Stimulated activated CD4-positive, alpha-beta T cell treated with anti-CD3 and anti-CD28 coated beads, TNF-alpha, amount 100 ng/mL, for 1 hour (primary cell): ENCODE measurements at regions not wholly inside any gene's neighbourhood (a gene's known extent, or its start where the extent isn't known, plus 50 kb on each side); places are given as distances from the start of the nearest gene placed in this dataset.
"Not testable (repeated sequence)": the region's sequence is repeated elsewhere in the genome, so short reads cannot be mapped to it uniquely, and the experiment has no call there.

Experiments used
- DNase-seq, 3 donors: peaks; one replicate each; pipeline ENCODE4 v3.0.0-alpha.2; 2020; ENCODE audit warnings: low read depth in 3 of 3, low spot score in 1 of 3

DNA sequence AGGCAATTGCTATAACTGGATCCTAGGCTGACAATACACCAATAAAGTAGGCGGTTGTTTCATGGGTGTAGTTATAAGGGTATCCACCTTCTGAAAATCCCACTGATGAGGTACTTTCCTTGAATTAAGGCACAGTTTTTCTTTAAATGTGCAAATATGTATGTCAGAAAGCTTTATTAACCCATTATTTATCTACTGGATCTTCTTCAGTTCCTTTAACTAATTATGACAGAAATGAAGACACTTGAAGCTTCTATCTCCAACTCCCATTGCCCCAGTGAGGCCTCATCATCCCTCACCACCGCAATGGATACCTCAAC is 159.6 kb upstream of the KLF3 start:
- no peak for DNase-seq

DNA sequence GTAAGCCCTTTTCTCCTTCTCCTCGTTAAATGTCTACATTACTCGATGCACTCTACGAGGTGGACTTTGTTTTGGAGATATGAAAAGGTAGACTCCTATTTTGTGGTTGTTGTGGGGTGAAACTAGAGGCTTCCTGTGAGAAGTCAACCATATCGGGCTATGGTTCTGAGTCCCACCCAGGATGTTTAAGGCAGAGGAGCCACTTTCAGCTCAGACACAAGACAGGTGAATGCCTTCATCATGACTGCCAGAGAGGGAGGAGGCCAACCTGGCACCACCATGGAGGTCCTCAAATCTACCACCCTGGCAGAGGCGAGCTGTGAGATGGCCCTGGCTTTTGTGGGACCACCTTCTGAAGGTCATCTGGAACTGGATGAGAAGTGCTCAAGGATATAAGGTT is 154.4 kb upstream of the KLF3 start:
- no peak for DNase-seq

DNA sequence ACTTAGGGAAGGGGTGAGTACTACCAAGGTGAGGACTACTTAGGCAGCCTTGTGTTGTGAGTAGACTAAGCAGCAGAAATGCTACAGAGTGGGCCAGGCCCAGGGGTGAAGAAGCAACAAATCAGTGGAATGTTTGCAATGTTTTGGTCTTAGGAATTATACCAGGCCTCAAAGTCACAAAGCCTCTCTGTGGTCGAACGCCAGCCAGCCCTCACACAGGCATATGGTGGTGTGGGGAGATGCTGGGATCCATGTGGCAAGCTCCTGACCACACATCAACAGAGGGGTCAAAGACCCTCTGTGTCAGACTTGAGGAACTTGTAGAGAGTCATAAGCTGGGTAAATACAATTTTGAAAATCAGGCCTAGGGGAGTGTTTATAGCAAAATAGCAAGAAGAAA is 153.8 kb upstream of the KLF3 start:
- no peak for DNase-seq

DNA sequence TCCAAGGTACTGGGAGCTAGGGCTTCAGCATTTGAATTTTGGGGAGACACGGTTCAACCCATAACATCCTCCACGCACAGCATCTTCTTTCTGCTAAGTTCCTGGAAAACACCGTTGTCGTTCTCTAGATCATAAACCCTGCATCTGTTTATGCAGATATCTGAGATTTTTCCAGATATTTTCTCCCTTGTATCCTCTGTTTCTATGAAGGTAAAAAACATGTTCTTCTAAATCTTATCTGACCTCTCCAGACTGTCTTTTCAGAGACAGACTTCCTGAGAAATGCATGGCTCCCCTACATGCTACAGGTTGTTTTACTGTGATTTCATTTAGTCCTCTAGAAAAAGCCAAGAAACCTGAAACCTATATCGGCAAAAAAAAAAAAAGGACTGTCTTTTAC is 152.3 kb upstream of the KLF3 start:
- no peak for DNase-seq

DNA sequence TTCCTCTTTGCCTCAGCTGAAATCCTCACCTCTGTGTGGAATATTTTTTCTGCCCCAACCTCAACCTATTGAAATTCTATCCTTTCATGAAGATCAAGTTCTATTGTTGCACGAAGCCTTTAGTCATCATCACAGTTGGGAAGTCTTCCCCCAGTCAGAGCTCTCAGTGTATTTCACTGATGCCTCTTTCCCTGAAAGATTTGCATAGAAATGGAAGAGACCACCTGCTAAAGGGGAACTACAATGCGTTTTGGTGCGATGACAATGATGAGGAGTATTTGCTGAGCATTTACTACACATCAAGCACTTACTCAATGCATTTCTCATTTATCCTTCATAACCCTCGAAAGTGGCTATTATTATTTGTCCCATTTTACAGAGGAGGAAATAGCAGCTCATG is 151.2 kb upstream of the KLF3 start:
- DNase-seq: no peak

DNA sequence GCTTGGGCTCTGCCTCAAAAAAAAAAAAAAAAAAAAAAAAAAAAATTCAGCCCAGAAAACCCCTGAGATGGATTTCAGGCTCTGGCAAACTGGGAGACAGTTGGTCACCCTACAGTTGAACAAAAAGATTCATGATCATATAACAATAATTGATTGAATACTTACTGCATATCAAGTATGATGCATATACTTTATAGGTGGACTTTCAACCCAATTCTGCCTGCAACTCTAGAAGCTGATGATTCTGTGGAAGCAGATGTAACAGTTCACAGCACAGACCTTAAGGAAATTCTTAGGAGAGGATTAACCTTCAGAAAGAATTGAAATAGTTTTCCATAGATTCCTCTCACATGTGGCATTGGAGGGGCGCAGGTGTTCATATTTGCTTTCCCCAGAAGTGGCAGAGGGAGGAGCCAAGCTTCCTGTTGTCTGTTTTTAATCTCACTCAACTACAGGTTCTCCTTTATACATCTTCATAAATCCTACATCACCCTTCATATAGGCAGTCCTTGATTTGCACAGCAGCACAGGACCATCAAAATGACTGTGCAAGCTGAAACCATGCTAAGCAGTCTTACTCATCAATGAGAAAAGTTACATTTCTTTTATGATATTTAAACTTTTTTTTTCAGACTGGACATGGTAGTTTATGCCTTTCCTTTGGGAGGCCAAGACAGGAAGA is 149.4 kb upstream of the KLF3 start:
- no peak for DNase-seq

DNA sequence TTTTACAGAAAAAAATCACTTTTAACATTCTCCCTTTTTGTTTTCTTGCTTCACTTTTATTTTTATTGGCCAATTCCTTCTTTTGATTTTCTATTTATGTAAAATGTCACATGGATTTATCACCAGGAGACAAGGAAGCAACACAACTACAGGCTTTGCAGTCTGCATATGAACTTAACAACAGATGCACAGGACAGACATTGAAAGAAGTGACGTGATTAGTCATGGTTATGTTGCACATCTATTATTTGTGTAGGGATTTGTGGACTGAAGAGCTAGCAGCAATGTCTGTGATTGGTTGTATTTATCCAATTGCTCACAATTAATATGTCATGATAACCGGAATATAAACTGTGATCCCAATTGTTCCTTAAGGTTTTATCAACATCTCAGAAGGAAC is 147.8 kb upstream of the KLF3 start:
- no peak for DNase-seq

DNA sequence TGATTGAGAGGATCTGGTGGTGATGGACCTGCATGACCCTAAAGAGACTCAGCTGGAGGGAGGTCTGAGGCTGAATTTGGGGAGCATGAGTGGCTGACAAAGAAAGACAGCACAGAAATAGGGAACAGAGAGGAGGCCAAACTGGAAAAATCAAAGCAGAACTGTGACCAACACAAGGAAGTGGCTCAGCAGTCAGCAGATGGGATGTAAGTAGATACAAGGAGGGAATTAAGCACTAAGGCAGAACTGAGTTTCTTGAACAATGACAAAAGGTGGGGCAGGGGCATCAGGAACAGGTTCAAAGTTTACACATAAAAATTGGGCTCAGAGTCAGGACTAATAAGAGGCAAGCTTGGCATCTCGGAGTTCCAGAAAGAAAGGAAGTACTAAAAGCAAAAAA is 144.3 kb upstream of the KLF3 start:
- no peak for DNase-seq

DNA sequence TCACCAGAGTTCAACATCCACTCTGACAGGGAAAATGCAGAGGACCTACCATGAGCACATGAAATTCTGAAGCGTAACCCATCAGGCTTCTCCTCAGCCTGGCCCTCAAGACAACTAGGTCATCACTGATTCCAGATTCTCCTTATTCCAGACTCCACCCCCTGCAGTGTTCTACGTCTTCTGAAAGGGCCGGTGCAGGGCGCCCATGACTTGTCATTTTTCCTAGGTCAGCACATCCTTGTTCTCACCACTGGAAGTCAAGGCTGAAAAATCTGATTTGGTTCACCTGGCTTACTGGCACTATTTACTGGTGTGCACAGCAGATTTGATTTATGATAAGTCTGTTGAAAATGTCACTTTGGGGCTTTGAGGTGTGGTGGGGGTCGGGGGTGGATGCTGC is 140.9 kb upstream of the KLF3 start:
- no peak for DNase-seq

DNA sequence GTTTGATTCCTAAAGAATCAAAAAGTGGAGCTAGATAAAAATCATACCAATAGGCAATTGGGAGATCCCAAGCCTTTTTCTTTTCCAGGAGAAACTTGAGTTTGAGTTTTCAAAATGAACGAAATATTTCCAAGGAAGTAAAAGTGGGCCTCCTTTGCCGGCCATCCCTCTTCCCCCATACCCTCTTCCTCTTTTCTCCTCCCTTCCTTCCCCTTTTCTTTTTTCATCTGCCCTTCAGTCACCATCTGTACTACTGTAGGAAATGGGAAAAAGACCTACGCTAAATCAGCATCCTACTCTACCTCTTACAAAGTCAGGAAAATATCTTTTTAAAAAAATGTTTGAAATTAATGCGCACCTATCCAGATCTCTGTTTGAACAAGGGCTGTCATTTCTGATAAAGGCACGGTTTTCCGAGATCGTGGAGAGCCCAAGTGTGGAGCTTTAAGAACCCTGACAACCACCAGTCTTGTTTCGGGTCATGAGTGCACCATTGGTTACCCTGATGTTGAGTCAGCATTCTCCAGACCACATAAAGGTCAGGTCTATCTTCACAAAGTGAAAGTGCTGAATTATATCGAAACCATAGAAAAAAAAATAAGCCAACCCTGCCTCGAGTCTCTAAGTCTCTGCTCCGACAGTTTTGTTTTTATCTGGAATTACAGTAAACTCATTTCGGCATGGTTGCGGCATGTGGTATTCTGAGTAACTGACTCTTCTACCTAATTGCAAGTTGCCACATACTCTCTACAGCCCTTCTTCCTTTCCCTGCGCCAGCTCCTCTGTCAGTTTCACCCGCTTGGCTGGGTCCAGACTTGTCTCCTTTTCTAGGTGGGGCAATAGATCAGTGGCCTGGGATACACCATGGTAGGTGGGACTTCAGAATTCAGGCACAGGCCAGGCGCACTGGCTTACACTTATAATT is 140.2 kb upstream of the KLF3 start:
- no peak for DNase-seq

DNA sequence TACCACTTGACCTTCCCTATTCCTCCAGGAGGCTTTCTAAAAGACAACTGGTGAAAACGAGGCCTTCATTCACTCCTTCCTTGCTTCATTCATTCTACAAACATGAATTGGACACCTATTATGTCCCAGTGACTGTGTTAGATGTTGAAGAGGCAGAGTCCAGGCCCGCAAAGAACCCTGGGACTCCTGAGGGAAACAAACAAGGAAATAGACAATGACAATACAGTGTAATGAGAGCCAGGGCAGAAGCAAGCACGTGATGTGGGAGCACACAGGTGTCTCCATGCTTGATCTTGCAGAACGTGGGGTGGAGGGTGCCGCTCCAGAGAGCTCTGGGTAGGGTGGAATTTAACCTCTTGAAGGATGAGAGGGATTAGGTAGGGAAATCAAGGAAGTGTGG is 137.6 kb upstream of the KLF3 start:
- DNase-seq: no peak

DNA sequence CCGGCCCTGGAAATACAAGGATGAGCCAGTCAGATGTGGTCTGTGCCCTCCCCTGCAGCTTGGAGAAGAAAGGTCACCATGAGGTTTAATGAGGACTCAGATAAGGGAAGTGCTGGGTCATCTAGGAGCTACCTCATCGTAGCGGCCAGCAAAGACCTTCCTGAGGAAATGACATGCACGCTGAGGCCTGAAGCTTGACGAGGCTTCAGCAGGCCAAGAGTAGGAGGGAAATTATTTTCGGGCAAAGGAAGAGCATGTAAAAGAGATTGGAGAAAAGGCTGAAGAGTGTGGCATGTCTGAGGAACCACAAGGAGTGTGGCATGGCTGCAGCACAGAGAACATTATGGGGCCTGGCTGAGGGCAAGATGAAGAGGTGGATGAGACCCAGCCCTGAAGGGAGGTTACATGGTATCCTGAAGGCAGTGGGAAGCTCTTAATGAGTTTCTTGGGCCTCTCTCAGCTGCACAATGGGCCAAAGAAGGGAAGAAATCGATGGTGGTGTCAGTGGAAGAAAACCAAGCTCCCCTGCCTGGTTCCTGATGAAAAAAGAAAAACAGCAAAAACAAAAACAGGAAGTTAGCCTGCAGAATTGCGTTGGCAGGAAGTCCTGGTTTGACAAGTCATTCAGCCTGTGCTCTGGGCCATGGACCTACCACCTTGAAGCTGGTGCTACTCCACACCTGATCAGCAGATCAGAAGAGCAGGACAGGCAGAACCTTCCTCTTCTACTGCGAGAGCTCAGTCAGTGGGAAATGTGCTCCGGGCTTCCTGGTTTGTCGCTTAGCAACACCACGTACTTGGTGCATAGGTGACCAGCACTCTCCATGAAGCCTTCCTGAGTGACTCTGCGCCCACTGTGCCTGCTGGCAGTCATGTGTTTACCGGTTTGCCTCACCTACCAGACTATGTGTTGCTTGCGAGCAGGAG is 134.5 kb upstream of the KLF3 start:
- no peak for DNase-seq

DNA sequence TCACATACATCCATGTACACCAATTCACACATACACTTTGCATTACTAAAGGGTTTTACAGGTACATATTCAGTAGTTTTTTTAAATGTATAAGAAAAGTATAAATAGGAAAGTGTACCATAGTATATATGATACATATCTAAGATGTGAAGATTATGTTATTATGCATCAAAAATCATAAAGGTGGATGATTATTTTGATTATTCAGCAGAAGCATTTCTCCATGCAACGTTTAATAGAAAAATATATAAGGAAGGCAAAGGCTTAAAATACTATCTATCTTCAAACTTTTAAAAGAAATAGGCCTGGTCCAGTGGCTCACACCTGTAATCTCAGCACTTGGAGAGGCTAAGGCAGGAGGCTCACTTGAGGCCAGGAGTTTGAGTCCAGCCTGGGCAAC is 133.5 kb upstream of the KLF3 start:
- DNase-seq: no peak

DNA sequence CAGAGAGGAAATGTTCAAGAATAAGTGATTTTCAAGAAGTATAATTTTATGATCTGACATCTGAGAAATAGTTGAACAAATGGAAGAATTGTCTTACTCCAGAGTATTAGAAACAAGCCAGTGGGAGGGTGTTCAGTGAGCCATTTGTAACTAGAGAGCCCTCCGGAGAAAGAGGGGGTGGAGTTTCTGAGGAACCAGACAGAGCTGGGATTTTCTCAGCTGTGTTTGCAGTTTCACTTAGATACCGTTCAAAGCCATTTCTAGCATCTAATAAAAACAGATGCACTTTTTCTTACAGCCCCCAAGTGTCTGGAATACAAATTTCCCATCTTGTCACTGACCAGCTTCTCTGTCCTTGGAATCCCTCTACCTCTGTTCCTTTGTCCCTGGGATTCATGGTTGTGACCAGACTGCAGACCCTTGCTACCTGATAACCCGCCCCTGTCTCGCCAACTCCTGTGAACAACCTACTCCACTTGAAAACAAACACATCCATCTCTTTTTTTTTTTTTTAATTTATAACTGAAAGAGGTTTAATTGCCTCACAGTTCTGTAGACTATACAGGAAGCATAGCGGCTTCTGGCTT is 132.8 kb upstream of the KLF3 start:
- no peak for DNase-seq

DNA sequence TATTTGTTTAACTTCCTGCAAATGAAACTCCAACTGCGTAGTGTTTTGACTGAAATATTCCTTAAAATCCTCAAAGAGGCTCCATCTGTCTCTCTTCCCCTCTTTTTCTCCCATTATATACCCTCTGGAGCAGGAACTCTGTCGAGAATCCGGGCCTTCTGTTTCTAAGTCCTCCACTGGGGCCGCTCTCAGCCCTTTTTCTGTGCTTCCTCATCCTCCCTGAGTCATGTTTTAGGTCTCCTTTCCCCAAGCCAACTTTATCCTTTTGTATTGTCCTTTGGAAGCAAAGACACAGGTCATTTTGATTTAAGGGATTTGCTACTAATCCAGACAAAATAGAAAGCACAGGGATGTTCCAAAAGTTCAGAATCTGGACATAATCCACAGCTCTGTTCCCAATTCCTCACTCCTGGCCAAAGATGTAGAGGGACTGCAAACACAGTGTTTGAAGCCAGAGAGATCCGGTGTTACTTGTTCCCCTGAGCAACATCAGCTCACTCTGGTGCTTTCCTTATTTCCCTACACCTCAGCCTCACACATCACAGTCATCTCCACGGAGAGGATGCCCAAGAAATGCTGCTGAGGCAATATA is 131.0 kb upstream of the KLF3 start:
- no peak for DNase-seq

DNA sequence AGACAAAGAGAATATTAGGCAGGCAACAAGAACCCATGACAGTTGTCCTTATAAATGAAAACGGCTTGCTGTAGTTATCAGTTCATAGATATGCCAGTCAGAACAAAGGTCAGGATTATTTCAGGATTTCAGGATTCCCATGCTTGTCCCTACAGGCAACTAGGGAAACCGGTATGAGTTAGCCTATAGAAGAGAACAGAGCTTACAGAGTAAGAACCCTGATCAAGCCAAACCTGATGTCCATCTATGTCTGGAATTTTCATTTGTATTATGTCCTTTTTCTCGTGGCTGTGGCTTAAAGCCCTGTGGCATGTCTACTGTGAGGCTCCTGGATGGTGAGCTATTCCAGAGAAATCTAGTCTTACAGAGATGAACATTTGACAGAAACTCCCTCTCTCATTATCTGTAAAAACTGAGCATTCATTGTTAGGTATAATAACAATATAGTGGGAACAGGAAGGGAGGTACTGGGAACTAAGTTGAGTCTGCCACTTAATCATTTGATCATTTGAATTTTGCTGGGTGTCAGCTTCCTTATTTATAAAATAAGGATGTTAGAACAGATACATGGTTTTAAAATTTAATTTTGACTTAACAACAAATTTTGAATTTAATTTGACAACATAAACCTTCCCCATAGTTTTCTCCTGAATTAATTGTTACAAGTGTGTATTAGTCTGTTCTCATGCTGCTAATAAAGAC is 129.5 kb upstream of the KLF3 start:
- DNase-seq: no peak

DNA sequence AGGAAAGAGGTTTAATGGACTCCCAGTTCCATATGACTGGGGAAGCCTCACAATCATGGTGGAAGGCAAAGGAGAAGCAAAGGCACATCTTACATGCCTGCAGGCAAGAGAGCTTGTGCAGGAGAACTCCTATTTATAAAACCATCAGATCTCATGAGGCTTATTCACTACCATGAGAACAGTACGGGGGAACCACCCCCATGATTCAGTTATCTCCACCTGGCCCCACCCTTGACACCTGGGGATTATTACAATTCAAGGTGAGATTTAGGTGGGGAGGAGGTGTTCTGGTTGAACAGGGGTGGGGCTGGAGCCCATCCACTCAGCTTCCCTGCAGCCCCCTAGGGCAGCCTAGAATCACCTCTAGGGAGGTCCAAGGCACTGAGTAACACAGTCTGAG is 128.9 kb upstream of the KLF3 start:
- not testable (repeated sequence) for DNase-seq

DNA sequence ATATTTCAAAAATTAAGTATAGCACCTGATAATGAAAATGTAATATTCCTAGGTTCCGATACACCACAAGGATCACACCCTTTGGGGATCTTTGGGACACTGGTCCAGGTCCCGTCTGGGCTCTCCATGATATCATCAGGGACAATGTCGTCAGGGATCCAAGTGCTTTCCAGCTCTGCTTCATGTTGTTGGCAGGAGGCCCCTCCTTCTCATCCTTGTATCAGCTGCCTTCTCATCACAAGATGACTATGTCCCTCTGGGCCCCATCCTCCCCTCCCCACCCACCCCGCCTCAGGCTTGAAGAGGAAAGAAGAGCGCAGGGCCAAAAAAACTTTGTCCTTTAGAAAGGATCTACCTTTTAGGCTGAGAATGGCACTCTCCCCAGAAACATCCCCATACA is 128.3 kb upstream of the KLF3 start:
- no peak for DNase-seq

DNA sequence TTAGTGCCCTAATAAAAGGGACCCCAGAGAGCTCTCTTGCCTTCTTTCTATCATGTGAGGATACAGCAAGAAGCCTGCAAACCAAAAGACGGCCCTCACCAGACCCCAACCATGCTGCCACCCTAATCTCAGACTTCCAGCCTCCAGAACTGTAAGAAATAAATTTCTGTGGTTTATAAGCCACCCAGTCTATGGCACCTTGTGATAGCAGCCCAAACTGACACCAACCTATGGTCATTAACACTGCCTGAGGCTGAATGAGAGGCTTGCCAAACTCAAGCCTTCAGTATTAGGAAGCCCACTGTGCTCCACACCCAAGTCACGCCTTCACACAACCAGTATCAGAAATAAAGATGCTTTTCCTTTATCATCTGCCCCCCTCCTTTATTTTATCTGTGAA is 127.3 kb upstream of the KLF3 start:
- DNase-seq: no peak

DNA sequence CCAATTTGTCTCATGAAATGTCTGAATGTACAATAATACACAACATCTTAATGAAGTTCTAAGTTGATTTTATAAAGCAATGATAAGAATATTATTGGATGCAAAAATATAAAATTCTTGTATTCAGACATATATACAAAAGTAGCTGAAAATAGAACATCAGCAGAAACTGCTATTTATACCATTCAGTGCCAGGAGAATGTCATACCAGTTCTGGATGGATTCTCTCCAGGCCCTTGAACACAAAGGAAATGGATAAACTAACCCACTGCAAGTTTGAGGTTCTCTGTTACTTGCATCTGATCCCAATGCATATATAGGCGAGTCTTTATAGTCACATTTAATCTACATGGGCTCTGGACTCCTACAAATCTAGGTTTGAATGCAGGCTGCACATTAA is 126.3 kb upstream of the KLF3 start:
- DNase-seq: no peak
